ENCODE measurements at regions not wholly inside any gene's neighbourhood (a gene's known extent, or its start where the extent isn't known, plus 50 kb on each side); places are given as distances from the start of the nearest gene placed in this dataset.

GRCh38 chr6:111956098-111956497, 82.8 kb upstream of the FYN start:
- 93% methylated on average over 2 of the region's 2 CpGs for WGBS (ENCODE audit: insufficient coverage)
- H3K9me3 ChIP-seq (ENCODE audit: control extremely low read depth in 1 of 5, control insufficient read depth in 4 of 5, insufficient read depth in 2 of 5, low read depth in 1 of 5, low read length in 4 of 5) = no peaks in the 10 kb centered on the region
- POLR2A ChIA-PET = interaction anchor here (0.5 kb wide), 1 partner anchor 422 kb away, joined by 7 read pairs; no protein-coding TSS in a partner anchor
- no peak overlapping the region for H3K4me3 ChIP-seq (ENCODE audit: control insufficient read depth in 1 of 7, extremely low read depth in 1 of 7, insufficient read depth in 4 of 7, low read depth in 2 of 7, low read length in 6 of 7)
- H3K36me3 ChIP-seq (ENCODE audit: control insufficient read depth in 4 of 4, insufficient read depth in 4 of 4, low read length in 3 of 4) = no peaks in the 10 kb centered on the region
- peaks cover 0 to 3% (median 0%) of the 10 kb centered on the region in 4 experiments for H3K4me1 ChIP-seq (ENCODE audit: control extremely low read depth in 1 of 4, control insufficient read depth in 4 of 4, insufficient read depth in 4 of 4, low read length in 3 of 4)
- no peak for DNase-seq
- no peaks in the 10 kb centered on the region for H3K27me3 ChIP-seq (replicated peaks in 2 of 5; ENCODE audit: control insufficient read depth in 4 of 5, insufficient read depth in 5 of 5, low read length in 4 of 5)
- CTCF ChIA-PET = no interaction called here
- H3K27ac ChIP-seq (ENCODE audit: insufficient read depth in 1 of 2, low read depth in 1 of 2, low read length in 2 of 2, poor library complexity in 1 of 2, severe bottlenecking in 2 of 2) = no peak overlapping the region

- ChIA-PET CTCF (interaction anchor here (1.1 kb wide), 1 partner anchor 225 kb away, joined by 3 read pairs; no protein-coding TSS in a partner anchor), POLR2A (no interaction called here)
- no peak overlapping the region for H3K4me3 ChIP-seq (ENCODE audit: control insufficient read depth in 1 of 7, extremely low read depth in 1 of 7, insufficient read depth in 4 of 7, low read depth in 2 of 7, low read length in 6 of 7)
- H3K9me3 ChIP-seq (ENCODE audit: control extremely low read depth in 1 of 5, control insufficient read depth in 4 of 5, insufficient read depth in 2 of 5, low read depth in 1 of 5, low read length in 4 of 5) = peaks cover 0 to 3% (median 0%) of the 10 kb centered on the region in 5 experiments
- H3K27me3 ChIP-seq (replicated peaks in 2 of 5; ENCODE audit: control insufficient read depth in 4 of 5, insufficient read depth in 5 of 5, low read length in 4 of 5) = no peaks in the 10 kb centered on the region
- H3K27ac ChIP-seq (ENCODE audit: insufficient read depth in 1 of 2, low read depth in 1 of 2, low read length in 2 of 2, poor library complexity in 1 of 2, severe bottlenecking in 2 of 2) = no peak overlapping the region
- H3K4me1 ChIP-seq (ENCODE audit: control extremely low read depth in 1 of 4, control insufficient read depth in 4 of 4, insufficient read depth in 4 of 4, low read length in 3 of 4) = peaks cover 0 to 3% (median 0%) of the 10 kb centered on the region in 4 experiments
- DNase-seq = no peak
- 93% methylated on average over 9 of the region's 10 CpGs for WGBS (ENCODE audit: insufficient coverage)
- no peaks in the 10 kb centered on the region for H3K36me3 ChIP-seq (ENCODE audit: control insufficient read depth in 4 of 4, insufficient read depth in 4 of 4, low read length in 3 of 4)
Observed at GRCh38 chr6:111957623-111958315, 84.5 kb upstream of the FYN start.

GRCh38 chr6:111958534-111958933, 85.3 kb upstream of the FYN start:
- H3K4me1 ChIP-seq (ENCODE audit: control extremely low read depth in 1 of 4, control insufficient read depth in 4 of 4, insufficient read depth in 4 of 4, low read length in 3 of 4) = no peaks in the 10 kb centered on the region
- CTCF ChIA-PET = interaction anchor here (0.7 kb wide), 1 partner anchor 44 kb away, joined by 3 read pairs; no protein-coding TSS in a partner anchor

GRCh38 chr6:111959766-111960165, 86.5 kb upstream of the FYN start:
- no peaks in the 10 kb centered on the region for H3K27me3 ChIP-seq (replicated peaks in 2 of 5; ENCODE audit: control insufficient read depth in 4 of 5, insufficient read depth in 5 of 5, low read length in 4 of 5)
- no peaks in the 10 kb centered on the region for H3K4me1 ChIP-seq (ENCODE audit: control extremely low read depth in 1 of 4, control insufficient read depth in 4 of 4, insufficient read depth in 4 of 4, low read length in 3 of 4)
- no peak for DNase-seq
- H3K4me3 ChIP-seq (ENCODE audit: control insufficient read depth in 1 of 7, extremely low read depth in 1 of 7, insufficient read depth in 4 of 7, low read depth in 2 of 7, low read length in 6 of 7) = no peak overlapping the region
- H3K36me3 ChIP-seq (ENCODE audit: control insufficient read depth in 4 of 4, insufficient read depth in 4 of 4, low read length in 3 of 4) = no peaks in the 10 kb centered on the region
- CTCF ChIA-PET = no interaction called here
- WGBS (ENCODE audit: insufficient coverage) = 98% methylated on average over 5 of the region's 6 CpGs
- POLR2A ChIA-PET = interaction anchor here (0.6 kb wide), 1 partner anchor 1171 kb away, joined by 3 read pairs; no protein-coding TSS in a partner anchor
- H3K27ac ChIP-seq (ENCODE audit: insufficient read depth in 1 of 2, low read depth in 1 of 2, low read length in 2 of 2, poor library complexity in 1 of 2, severe bottlenecking in 2 of 2) = no peak overlapping the region
- H3K9me3 ChIP-seq (ENCODE audit: control extremely low read depth in 1 of 5, control insufficient read depth in 4 of 5, insufficient read depth in 2 of 5, low read depth in 1 of 5, low read length in 4 of 5) = peaks cover 0 to 3% (median 0%) of the 10 kb centered on the region in 5 experiments

More at GRCh38 chr6:111958534-111958933, 85.3 kb upstream of the FYN start:
- Histone ChIP-seq H3K36me3 (ENCODE audit: control insufficient read depth in 4 of 4, insufficient read depth in 4 of 4, low read length in 3 of 4) (no peaks in the 10 kb centered on the region), H3K27ac (ENCODE audit: insufficient read depth in 1 of 2, low read depth in 1 of 2, low read length in 2 of 2, poor library complexity in 1 of 2, severe bottlenecking in 2 of 2) (no peak overlapping the region), H3K4me3 (ENCODE audit: control insufficient read depth in 1 of 7, extremely low read depth in 1 of 7, insufficient read depth in 4 of 7, low read depth in 2 of 7, low read length in 6 of 7) (no peak overlapping the region), H3K9me3 (ENCODE audit: control extremely low read depth in 1 of 5, control insufficient read depth in 4 of 5, insufficient read depth in 2 of 5, low read depth in 1 of 5, low read length in 4 of 5) (peaks cover 0 to 3% (median 0%) of the 10 kb centered on the region in 5 experiments), H3K27me3 (replicated peaks in 2 of 5; ENCODE audit: control insufficient read depth in 4 of 5, insufficient read depth in 5 of 5, low read length in 4 of 5) (no peaks in the 10 kb centered on the region)
- POLR2A ChIA-PET = no interaction called here
- DNase-seq = peak in 2 of 3 donors; percentile 39 to 40
- WGBS (ENCODE audit: insufficient coverage) = no CpG with 5 or more reads among the region's 4 CpGs

- CTCF ChIA-PET = interaction anchor here (0.9 kb wide), 2 partner anchors 14 to 20 kb away, joined by 3 to 4 read pairs; no protein-coding TSS in a partner anchor
Observed at GRCh38 chr6:111967131-111967530, 86.8 kb upstream of the CCN6 start.

GRCh38 chr6:111970426-111970825, 83.5 kb upstream of the CCN6 start:
- POLR2A ChIA-PET = no interaction called here
- WGBS (ENCODE audit: insufficient coverage) = no CpG with 5 or more reads among the region's 2 CpGs
- Histone ChIP-seq H3K4me1 (ENCODE audit: control extremely low read depth in 1 of 4, control insufficient read depth in 4 of 4, insufficient read depth in 4 of 4, low read length in 3 of 4) (no peaks in the 10 kb centered on the region), H3K27me3 (replicated peaks in 2 of 5; ENCODE audit: control insufficient read depth in 4 of 5, insufficient read depth in 5 of 5, low read length in 4 of 5) (no peaks in the 10 kb centered on the region), H3K27ac (ENCODE audit: insufficient read depth in 1 of 2, low read depth in 1 of 2, low read length in 2 of 2, poor library complexity in 1 of 2, severe bottlenecking in 2 of 2) (no peak overlapping the region), H3K9me3 (ENCODE audit: control extremely low read depth in 1 of 5, control insufficient read depth in 4 of 5, insufficient read depth in 2 of 5, low read depth in 1 of 5, low read length in 4 of 5) (no peaks in the 10 kb centered on the region), H3K4me3 (ENCODE audit: control insufficient read depth in 1 of 7, extremely low read depth in 1 of 7, insufficient read depth in 4 of 7, low read depth in 2 of 7, low read length in 6 of 7) (no peak overlapping the region), H3K36me3 (ENCODE audit: control insufficient read depth in 4 of 4, insufficient read depth in 4 of 4, low read length in 3 of 4) (no peaks in the 10 kb centered on the region)
- DNase-seq = no peak
- CTCF ChIA-PET = no interaction called here

More at GRCh38 chr6:111967131-111967530, 86.8 kb upstream of the CCN6 start:
- H3K4me1 ChIP-seq (ENCODE audit: control extremely low read depth in 1 of 4, control insufficient read depth in 4 of 4, insufficient read depth in 4 of 4, low read length in 3 of 4) = no peaks in the 10 kb centered on the region
- H3K4me3 ChIP-seq (ENCODE audit: control insufficient read depth in 1 of 7, extremely low read depth in 1 of 7, insufficient read depth in 4 of 7, low read depth in 2 of 7, low read length in 6 of 7) = no peak overlapping the region
- DNase-seq = no peak
- POLR2A ChIA-PET = no interaction called here
- peaks cover 0 to 2% (median 0%) of the 10 kb centered on the region in 5 experiments for H3K9me3 ChIP-seq (ENCODE audit: control extremely low read depth in 1 of 5, control insufficient read depth in 4 of 5, insufficient read depth in 2 of 5, low read depth in 1 of 5, low read length in 4 of 5)
- 100% methylated on average over 1 of the region's 1 CpG for WGBS (ENCODE audit: insufficient coverage)
- no peak overlapping the region for H3K27ac ChIP-seq (ENCODE audit: insufficient read depth in 1 of 2, low read depth in 1 of 2, low read length in 2 of 2, poor library complexity in 1 of 2, severe bottlenecking in 2 of 2)
- H3K36me3 ChIP-seq (ENCODE audit: control insufficient read depth in 4 of 4, insufficient read depth in 4 of 4, low read length in 3 of 4) = no peaks in the 10 kb centered on the region
- no peaks in the 10 kb centered on the region for H3K27me3 ChIP-seq (replicated peaks in 2 of 5; ENCODE audit: control insufficient read depth in 4 of 5, insufficient read depth in 5 of 5, low read length in 4 of 5)

GRCh38 chr6:111971181-111971841, 82.6 kb upstream of the CCN6 start:
- POLR2A ChIA-PET = no interaction called here

More at GRCh38 chr6:111971181-111971841, 82.6 kb upstream of the CCN6 start:
- Histone ChIP-seq H3K9me3 (ENCODE audit: control extremely low read depth in 1 of 5, control insufficient read depth in 4 of 5, insufficient read depth in 2 of 5, low read depth in 1 of 5, low read length in 4 of 5) (no peaks in the 10 kb centered on the region), H3K4me3 (ENCODE audit: control insufficient read depth in 1 of 7, extremely low read depth in 1 of 7, insufficient read depth in 4 of 7, low read depth in 2 of 7, low read length in 6 of 7) (no peak overlapping the region), H3K4me1 (ENCODE audit: control extremely low read depth in 1 of 4, control insufficient read depth in 4 of 4, insufficient read depth in 4 of 4, low read length in 3 of 4) (no peaks in the 10 kb centered on the region), H3K27me3 (replicated peaks in 2 of 5; ENCODE audit: control insufficient read depth in 4 of 5, insufficient read depth in 5 of 5, low read length in 4 of 5) (no peaks in the 10 kb centered on the region), H3K27ac (ENCODE audit: insufficient read depth in 1 of 2, low read depth in 1 of 2, low read length in 2 of 2, poor library complexity in 1 of 2, severe bottlenecking in 2 of 2) (no peak overlapping the region), H3K36me3 (ENCODE audit: control insufficient read depth in 4 of 4, insufficient read depth in 4 of 4, low read length in 3 of 4) (no peaks in the 10 kb centered on the region)
- CTCF ChIA-PET = no interaction called here
- DNase-seq = no peak
- WGBS (ENCODE audit: insufficient coverage) = 91% methylated on average over 4 of the region's 7 CpGs
